Peyer's patch (tissue), 4 donors: ENCODE measurements at regions not wholly inside any gene's neighbourhood (a gene's known extent, or its start where the extent isn't known, plus 50 kb on each side); places are given as distances from the start of the nearest gene placed in this dataset.

ENCODE experiments used
- CTCF ChIP-seq, 6 experiments: fragments of 450-650 bp in 4 of 6; fragments of 200-600 bp in 2 of 6; sonication (generic) in 1 of 6; IDR thresholded peaks; one replicate each; pipeline ENCODE4 v1.5.1; 2017 to 2019; ENCODE audit warnings: antibody characterized with exemption in 6 of 6, mild to moderate bottlenecking in 3 of 6, moderate library complexity in 1 of 6
- POLR2A ChIP-seq, 2 donors: fragments of 450-650 bp; IDR thresholded peaks; one replicate each; pipeline ENCODE4 v1.5.1; 2017; ENCODE audit warnings: antibody characterized with exemption in 2 of 2, mild to moderate bottlenecking in 2 of 2, moderate library complexity in 2 of 2

GRCh38 chr6:4606821-4607704 lies 169.1 kb upstream of the CDYL start:
- no peak for TF ChIP-seq CTCF (IDR thresholded peaks at IDR 0.05)
- no peak for TF ChIP-seq POLR2A (IDR thresholded peaks at IDR 0.05)
